H7 (cell line): ENCODE measurements at regions not wholly inside any gene's neighbourhood (a gene's known extent, or its start where the extent isn't known, plus 50 kb on each side); places are given as distances from the start of the nearest gene placed in this dataset.

Source experiments
- DNase-seq: peaks from one replicate; pipeline ENCODE4 v3.0.0; 2012
- H3K27me3 ChIP-seq: 2 replicates; pipeline ENCODE4 v1.6.0; 2011; ENCODE audit warnings: mild to moderate bottlenecking, low read length; ENCODE audit not compliant: control insufficient read depth, insufficient read depth
- H3K36me3 ChIP-seq: replicated peaks from 2 replicates; pipeline ENCODE4 v1.5.1; 2011; ENCODE audit warnings: low read length; ENCODE audit not compliant: control insufficient read depth, insufficient read depth
- H3K4me3 ChIP-seq: 2 replicates; pipeline ENCODE4 v1.5.1; 2011; ENCODE audit warnings: low read depth, mild to moderate bottlenecking, control low read depth, low read length, moderate library complexity; ENCODE audit not compliant: insufficient read depth

GRCh38 chr3:124268355-124268754 lies 276.4 kb upstream of the ROPN1 start:
- H3K4me3 ChIP-seq, result no peak overlapping the region
- no peaks in the 10 kb centered on the region for H3K36me3 ChIP-seq
- no peaks in the 10 kb centered on the region for H3K27me3 ChIP-seq
- no peak for DNase-seq

- Histone ChIP-seq H3K4me3 (no peak overlapping the region), H3K36me3 (no peaks in the 10 kb centered on the region), H3K27me3 (no peaks in the 10 kb centered on the region)
- no peak for DNase-seq
These were observed 277.7 kb upstream of the ROPN1 start for GRCh38 chr3:124269619-124270018.

- DNase-seq, result no peak
- no peaks in the 10 kb centered on the region for H3K36me3 ChIP-seq
- no peak overlapping the region for H3K4me3 ChIP-seq
- H3K27me3 ChIP-seq, result no peaks in the 10 kb centered on the region
These were observed 280.8 kb upstream of the ROPN1 start for GRCh38 chr3:124272605-124273151.

GRCh38 chr3:124273651-124274050 lies 281.7 kb upstream of the ROPN1 start:
- DNase-seq, result no peak
- Histone ChIP-seq H3K27me3 (no peaks in the 10 kb centered on the region), H3K4me3 (no peak overlapping the region), H3K36me3 (no peaks in the 10 kb centered on the region)

GRCh38 chr3:124274051-124274450 lies 282.1 kb upstream of the ROPN1 start:
- Histone ChIP-seq H3K36me3 (no peaks in the 10 kb centered on the region), H3K27me3 (no peaks in the 10 kb centered on the region), H3K4me3 (no peak overlapping the region)
- DNase-seq, result no peak

GRCh38 chr3:124275412-124275811 lies 283.5 kb upstream of the ROPN1 start:
- Histone ChIP-seq H3K36me3 (no peaks in the 10 kb centered on the region), H3K4me3 (no peak overlapping the region), H3K27me3 (no peaks in the 10 kb centered on the region)
- no peak for DNase-seq

- H3K36me3 ChIP-seq, result no peaks in the 10 kb centered on the region
- DNase-seq, result no peak
- no peaks in the 10 kb centered on the region for H3K27me3 ChIP-seq
- no peak overlapping the region for H3K4me3 ChIP-seq
These were observed 284.2 kb upstream of the ROPN1 start for GRCh38 chr3:124276133-124276532.

GRCh38 chr3:124276539-124277143 lies 284.7 kb upstream of the ROPN1 start:
- H3K4me3 ChIP-seq, result no peak overlapping the region
- no peaks in the 10 kb centered on the region for H3K27me3 ChIP-seq
- no peak for DNase-seq
- H3K36me3 ChIP-seq, result no peaks in the 10 kb centered on the region

- no peak overlapping the region for H3K4me3 ChIP-seq
- H3K36me3 ChIP-seq, result no peaks in the 10 kb centered on the region
- H3K27me3 ChIP-seq, result no peaks in the 10 kb centered on the region
- no peak for DNase-seq
These were observed 285.4 kb upstream of the ROPN1 start for GRCh38 chr3:124277144-124277890.

- peak; percentile 60 for DNase-seq
- H3K27me3 ChIP-seq, result no peaks in the 10 kb centered on the region
- no peaks in the 10 kb centered on the region for H3K36me3 ChIP-seq
- H3K4me3 ChIP-seq, result no peak overlapping the region
These were observed 289.8 kb upstream of the ROPN1 start for GRCh38 chr3:124281453-124282316.

GRCh38 chr3:124282751-124283651 lies 291.1 kb upstream of the ROPN1 start:
- Histone ChIP-seq H3K27me3 (no peaks in the 10 kb centered on the region), H3K36me3 (no peaks in the 10 kb centered on the region), H3K4me3 (no peak overlapping the region)
- no peak for DNase-seq

GRCh38 chr3:124283652-124284023 lies 291.7 kb upstream of the ROPN1 start:
- Histone ChIP-seq H3K36me3 (no peaks in the 10 kb centered on the region), H3K27me3 (no peaks in the 10 kb centered on the region), H3K4me3 (no peak overlapping the region)
- no peak for DNase-seq

GRCh38 chr3:124288996-124289395 lies 297.1 kb upstream of the ROPN1 start:
- Histone ChIP-seq H3K4me3 (no peak overlapping the region), H3K36me3 (no peaks in the 10 kb centered on the region), H3K27me3 (no peaks in the 10 kb centered on the region)
- DNase-seq, result no peak

GRCh38 chr3:124291008-124291407 lies 299.1 kb upstream of the ROPN1 start:
- no peak for DNase-seq
- no peak overlapping the region for H3K4me3 ChIP-seq

More at GRCh38 chr3:124291008-124291407, 299.1 kb upstream of the ROPN1 start:
- H3K27me3 ChIP-seq, result no peaks in the 10 kb centered on the region
- H3K36me3 ChIP-seq, result no peaks in the 10 kb centered on the region
